HFFc6 (cell line): ENCODE measurements at regions not wholly inside any gene's neighbourhood (a gene's known extent, or its start where the extent isn't known, plus 50 kb on each side); places are given as distances from the start of the nearest gene placed in this dataset.

Experiments used
- DNase-seq: peaks from one replicate; pipeline ENCODE4 v3.0.0-alpha.2; 2018
- H3K27ac Mint-ChIP-seq: 2 replicates; pipeline ENCODE4 v1.8.0; 2020; ENCODE audit warnings: mild to moderate bottlenecking, mixed read lengths
- H3K27me3 Mint-ChIP-seq: 2 replicates; pipeline ENCODE4 v1.8.0; 2021; ENCODE audit warnings: mild to moderate bottlenecking, moderate library complexity, mixed read lengths; ENCODE audit not compliant: insufficient read depth
- H3K36me3 Mint-ChIP-seq: 2 replicates; pipeline ENCODE4 v1.8.0; 2021; ENCODE audit warnings: low read depth, mixed read lengths
- H3K4me1 Mint-ChIP-seq: 2 replicates; pipeline ENCODE4 v1.8.0; 2020; ENCODE audit warnings: low read depth, mixed read lengths
- H3K4me3 Mint-ChIP-seq: 2 replicates; pipeline ENCODE4 v1.8.0; 2020; ENCODE audit warnings: mild to moderate bottlenecking, moderate library complexity, mixed read lengths
- H3K9me3 Mint-ChIP-seq: 2 replicates; pipeline ENCODE4 v1.8.0; 2020; ENCODE audit warnings: mild to moderate bottlenecking, mixed read lengths
- TF ChIP-seq, protein P1 (sequence below): fragments of 200-600 bp; sonication (generic); IDR thresholded peaks from 2 replicates; pipeline ENCODE4 v1.5.0; 2021; ENCODE audit warnings: antibody characterized with exemption, mild to moderate bottlenecking

DNA sequence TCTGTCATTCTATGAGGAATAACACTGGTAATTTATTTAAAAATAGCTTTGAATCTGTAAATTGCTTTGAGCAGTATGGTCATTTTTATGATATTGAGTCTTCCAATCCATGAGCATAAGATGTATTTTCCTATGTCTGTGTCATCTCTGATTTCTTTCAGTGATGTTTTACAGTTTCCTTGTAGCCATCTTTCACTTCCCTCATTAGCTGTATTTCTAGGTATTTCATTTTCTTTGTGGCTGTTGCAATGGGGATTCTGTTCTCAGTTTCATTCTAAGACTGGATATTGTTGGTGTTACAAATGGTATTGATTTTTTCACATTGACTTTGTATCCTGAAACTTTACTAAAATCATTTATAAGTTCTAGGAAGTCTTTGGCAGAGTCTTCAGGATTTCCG lies 116.2 kb downstream of the DDX3Y start:
- H3K4me3 Mint-ChIP-seq = no peak overlapping the region
- peak overlapping the region; percentile 18; the same call in 1 of the 2 replicates for H3K27ac Mint-ChIP-seq
- no peaks in the 10 kb centered on the region for H3K36me3 Mint-ChIP-seq
- no peak for DNase-seq
- no peaks in the 10 kb centered on the region for H3K9me3 Mint-ChIP-seq
- TF ChIP-seq, protein P1, sequence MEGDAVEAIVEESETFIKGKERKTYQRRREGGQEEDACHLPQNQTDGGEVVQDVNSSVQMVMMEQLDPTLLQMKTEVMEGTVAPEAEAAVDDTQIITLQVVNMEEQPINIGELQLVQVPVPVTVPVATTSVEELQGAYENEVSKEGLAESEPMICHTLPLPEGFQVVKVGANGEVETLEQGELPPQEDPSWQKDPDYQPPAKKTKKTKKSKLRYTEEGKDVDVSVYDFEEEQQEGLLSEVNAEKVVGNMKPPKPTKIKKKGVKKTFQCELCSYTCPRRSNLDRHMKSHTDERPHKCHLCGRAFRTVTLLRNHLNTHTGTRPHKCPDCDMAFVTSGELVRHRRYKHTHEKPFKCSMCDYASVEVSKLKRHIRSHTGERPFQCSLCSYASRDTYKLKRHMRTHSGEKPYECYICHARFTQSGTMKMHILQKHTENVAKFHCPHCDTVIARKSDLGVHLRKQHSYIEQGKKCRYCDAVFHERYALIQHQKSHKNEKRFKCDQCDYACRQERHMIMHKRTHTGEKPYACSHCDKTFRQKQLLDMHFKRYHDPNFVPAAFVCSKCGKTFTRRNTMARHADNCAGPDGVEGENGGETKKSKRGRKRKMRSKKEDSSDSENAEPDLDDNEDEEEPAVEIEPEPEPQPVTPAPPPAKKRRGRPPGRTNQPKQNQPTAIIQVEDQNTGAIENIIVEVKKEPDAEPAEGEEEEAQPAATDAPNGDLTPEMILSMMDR = no peak
- peaks cover 60% of the 10 kb centered on the region for H3K4me1 Mint-ChIP-seq
- H3K27me3 Mint-ChIP-seq = no peaks in the 10 kb centered on the region; the same call in 1 of the 2 replicates

DNA sequence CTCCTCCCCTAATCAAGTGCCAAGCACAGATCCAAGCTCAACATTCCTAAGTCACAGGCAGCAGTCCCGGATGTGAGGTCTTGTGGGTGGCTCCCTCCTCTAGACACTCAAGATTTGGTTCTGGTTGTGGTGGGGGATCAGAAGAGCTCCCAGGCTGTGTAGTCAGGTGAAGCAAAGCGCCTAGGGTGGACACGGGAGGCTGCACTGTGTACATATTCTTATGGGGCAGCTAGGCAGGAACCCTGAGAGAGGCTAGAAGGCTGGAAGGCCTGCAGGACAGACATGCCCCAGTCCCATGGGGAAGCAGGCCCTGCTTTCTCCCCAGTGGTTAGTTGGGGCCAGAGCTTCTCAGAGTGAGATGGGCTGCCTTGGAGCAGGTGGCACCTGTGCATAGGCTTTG lies 118.9 kb downstream of the DDX3Y start:
- DNase-seq = no peak
- no peaks in the 10 kb centered on the region for H3K36me3 Mint-ChIP-seq
- H3K4me1 Mint-ChIP-seq = peaks cover 41% of the 10 kb centered on the region
- H3K4me3 Mint-ChIP-seq = no peak overlapping the region
- no peaks in the 10 kb centered on the region; the same call in 1 of the 2 replicates for H3K27me3 Mint-ChIP-seq
- no peak overlapping the region for H3K27ac Mint-ChIP-seq
- H3K9me3 Mint-ChIP-seq = no peaks in the 10 kb centered on the region
- TF ChIP-seq, protein P1 = no peak

DNA sequence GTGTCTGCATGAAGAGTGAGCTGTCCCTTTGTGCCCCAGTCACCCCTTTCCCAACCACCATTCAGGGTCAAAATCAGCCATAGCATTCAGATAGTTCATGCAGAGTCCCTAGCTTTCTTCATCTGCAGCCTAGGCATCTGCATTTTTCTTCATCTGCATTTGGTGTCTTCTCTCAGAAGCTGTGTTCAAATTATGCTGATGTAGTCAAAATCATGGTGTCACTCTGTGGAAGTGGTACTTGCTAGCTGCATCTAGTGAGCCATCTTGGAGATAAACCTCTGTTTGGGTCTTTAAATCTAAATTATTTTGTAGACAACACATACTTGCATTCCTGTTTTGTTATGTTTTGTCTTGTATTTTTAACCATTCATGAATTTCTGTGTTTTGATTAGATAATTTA lies 119.8 kb downstream of the DDX3Y start:
- DNase-seq = no peak
- Mint-ChIP-seq H3K9me3 (0 out of 2 replicates have a peak, but pooled peaks cover 1% of the 10 kb centered on the region), H3K27ac (no peak overlapping the region), H3K4me1 (peaks cover 34% of the 10 kb centered on the region), H3K4me3 (no peak overlapping the region), H3K27me3 (no peaks in the 10 kb centered on the region; the same call in 1 of the 2 replicates), H3K36me3 (peaks cover 2% of the 10 kb centered on the region)
- TF ChIP-seq, protein P1 = no peak

DNA sequence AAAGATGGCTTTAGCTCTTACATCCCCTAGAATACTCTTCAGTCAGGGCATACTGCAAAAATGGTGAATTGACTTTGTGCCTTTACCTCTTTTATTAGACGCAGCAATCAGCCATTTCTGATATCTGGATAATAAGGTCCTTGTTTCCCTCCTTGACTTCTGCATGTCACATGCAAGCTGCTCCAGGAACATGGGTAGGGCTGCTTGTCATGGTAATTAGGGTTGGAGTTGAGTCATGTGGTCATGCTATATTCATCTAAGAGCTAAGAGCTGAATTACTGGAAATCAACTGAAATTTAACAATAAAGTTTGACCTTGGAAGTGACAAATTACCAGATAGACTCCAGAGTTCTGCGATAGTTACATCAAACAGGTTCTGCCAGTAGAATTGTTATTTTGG lies 122.2 kb downstream of the DDX3Y start:
- no peaks in the 10 kb centered on the region; the same call in 1 of the 2 replicates for H3K27me3 Mint-ChIP-seq

DNA sequence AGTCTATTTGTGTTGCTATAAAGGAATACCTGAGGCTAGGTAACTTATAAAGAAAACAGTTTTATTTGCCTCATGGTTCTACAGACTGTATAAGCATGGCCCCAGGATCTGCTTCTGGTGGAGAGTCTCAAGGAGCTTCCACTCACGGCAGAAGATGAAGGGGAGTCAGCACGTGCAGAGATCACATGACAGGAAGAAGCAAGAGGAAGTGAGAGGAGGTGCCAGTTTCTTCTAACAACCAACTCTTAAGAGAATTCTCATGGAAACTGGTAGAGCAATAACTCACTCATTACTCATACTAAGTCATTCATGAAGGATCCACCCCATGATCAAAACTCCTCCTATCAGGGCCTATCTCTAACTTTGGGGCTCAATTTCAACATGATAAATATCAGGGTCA lies 135.6 kb downstream of the DDX3Y start:
- no peaks in the 10 kb centered on the region for H3K36me3 Mint-ChIP-seq
- DNase-seq = no peak
- H3K4me1 Mint-ChIP-seq = peaks cover 8% of the 10 kb centered on the region; the same call in 1 of the 2 replicates
- H3K27ac Mint-ChIP-seq = no peak overlapping the region
- H3K9me3 Mint-ChIP-seq = no peaks in the 10 kb centered on the region
- no peak overlapping the region; the same call in 1 of the 2 replicates for H3K4me3 Mint-ChIP-seq
- H3K27me3 Mint-ChIP-seq = no peaks in the 10 kb centered on the region; the same call in 1 of the 2 replicates
- TF ChIP-seq, protein P1 = no peak

More for the DNA sequence above, 122.2 kb downstream of the DDX3Y start:
- Mint-ChIP-seq H3K4me1 (peaks cover 13% of the 10 kb centered on the region), H3K27ac (no peak overlapping the region), H3K36me3 (peaks cover 7% of the 10 kb centered on the region), H3K9me3 (0 out of 2 replicates have a peak, but pooled peaks cover 6% of the 10 kb centered on the region), H3K4me3 (no peak overlapping the region)
- no peak for DNase-seq
- TF ChIP-seq, protein P1 = no peak
